ENCODE measurements at regions not wholly inside any gene's neighbourhood (a gene's known extent, or its start where the extent isn't known, plus 50 kb on each side); places are given as distances from the start of the nearest gene placed in this dataset.

GRCh38 chrX:5650904-5651303 is 577.8 kb downstream of the NLGN4X start:
- Histone ChIP-seq H3F3A (ENCODE audit: low read length, unreplicated experiment) (no peaks in the 10 kb centered on the region), H3K27ac (ENCODE audit: low read length) (no peak overlapping the region), H4K20me1 (ENCODE audit: low read length) (no peaks in the 10 kb centered on the region), H3K79me2 (ENCODE audit: low read length) (no peaks in the 10 kb centered on the region), H3K9me2 (replicated peaks; ENCODE audit: low read length) (no peaks in the 10 kb centered on the region), H3K9ac (ENCODE audit: low read length) (no peak overlapping the region), H3K36me3 (ENCODE audit: low read depth, low read length) (no peaks in the 10 kb centered on the region), H3K9me3 (ENCODE audit: low read length) (no peaks in the 10 kb centered on the region), H3K4me2 (ENCODE audit: low read length) (no peak overlapping the region), H2AFZ (ENCODE audit: low read length) (no peak overlapping the region), H3K4me1 (ENCODE audit: insufficient read depth, low read length) (no peaks in the 10 kb centered on the region), H3K4me3 (ENCODE audit: low read length) (no peak overlapping the region), H3K27me3 (ENCODE audit: low read length) (no peaks in the 10 kb centered on the region)
- DNase-seq (no peak), ATAC-seq (no peak)
- intact Hi-C loops (cut with micrococcal nuclease): no loop called here
- CTCF ChIA-PET: no interaction called here
- TF ChIP-seq EZH2 (IDR thresholded peaks at IDR 0.05; ENCODE audit: low read length, unreplicated experiment) (no peak), EZH2phosphoT487 (IDR thresholded peaks at IDR 0.05; ENCODE audit: borderline replicate concordance, low read length) (no peak)
- TF ChIP-seq, protein P1, sequence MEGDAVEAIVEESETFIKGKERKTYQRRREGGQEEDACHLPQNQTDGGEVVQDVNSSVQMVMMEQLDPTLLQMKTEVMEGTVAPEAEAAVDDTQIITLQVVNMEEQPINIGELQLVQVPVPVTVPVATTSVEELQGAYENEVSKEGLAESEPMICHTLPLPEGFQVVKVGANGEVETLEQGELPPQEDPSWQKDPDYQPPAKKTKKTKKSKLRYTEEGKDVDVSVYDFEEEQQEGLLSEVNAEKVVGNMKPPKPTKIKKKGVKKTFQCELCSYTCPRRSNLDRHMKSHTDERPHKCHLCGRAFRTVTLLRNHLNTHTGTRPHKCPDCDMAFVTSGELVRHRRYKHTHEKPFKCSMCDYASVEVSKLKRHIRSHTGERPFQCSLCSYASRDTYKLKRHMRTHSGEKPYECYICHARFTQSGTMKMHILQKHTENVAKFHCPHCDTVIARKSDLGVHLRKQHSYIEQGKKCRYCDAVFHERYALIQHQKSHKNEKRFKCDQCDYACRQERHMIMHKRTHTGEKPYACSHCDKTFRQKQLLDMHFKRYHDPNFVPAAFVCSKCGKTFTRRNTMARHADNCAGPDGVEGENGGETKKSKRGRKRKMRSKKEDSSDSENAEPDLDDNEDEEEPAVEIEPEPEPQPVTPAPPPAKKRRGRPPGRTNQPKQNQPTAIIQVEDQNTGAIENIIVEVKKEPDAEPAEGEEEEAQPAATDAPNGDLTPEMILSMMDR (conservative IDR thresholded peaks at IDR 0.05; ENCODE audit: low read depth, low read length): no peak
- no TSS peak for BruUV-seq (replicated peaks)
- POLR2A ChIA-PET (ENCODE audit: unreplicated experiment): no interaction called here

DNA sequence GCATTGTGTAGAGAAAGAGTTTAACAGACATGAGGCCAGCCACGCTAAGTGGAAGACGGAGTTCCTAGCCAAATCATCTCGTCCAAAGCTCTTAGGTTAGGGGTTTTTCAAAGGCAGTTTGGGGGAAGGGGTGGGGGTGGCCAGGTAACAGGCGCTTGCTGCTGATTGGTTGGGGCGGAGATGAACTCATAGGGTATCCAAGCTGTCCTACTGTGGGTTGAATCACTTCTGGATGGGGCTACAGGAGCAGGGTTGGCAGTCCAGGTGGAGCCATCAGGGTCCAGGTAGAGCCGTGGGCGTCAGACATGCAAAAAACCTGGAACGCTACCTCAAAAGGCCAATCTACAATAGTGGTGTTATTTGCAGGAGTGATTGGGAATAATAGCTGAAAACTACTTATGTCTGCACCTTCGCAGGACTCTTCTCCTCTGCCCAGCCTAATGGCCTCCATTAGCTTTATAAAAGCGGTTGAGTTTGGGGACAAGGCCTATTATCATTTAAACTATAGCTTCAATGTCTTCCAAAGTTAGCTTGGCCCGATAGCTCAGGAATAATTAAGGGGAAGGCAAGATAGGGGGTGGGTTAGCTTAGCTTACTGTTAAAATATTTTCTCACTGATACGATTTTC is 579.6 kb downstream of the NLGN4X start:
- Histone ChIP-seq H3K4me3 (ENCODE audit: low read length) (no peak overlapping the region), H3K27ac (ENCODE audit: low read length) (no peak overlapping the region), H3K4me1 (ENCODE audit: insufficient read depth, low read length) (no peaks in the 10 kb centered on the region), H3K27me3 (ENCODE audit: low read length) (no peaks in the 10 kb centered on the region), H3K9me3 (ENCODE audit: low read length) (no peaks in the 10 kb centered on the region), H2AFZ (ENCODE audit: low read length) (no peak overlapping the region), H3K36me3 (ENCODE audit: low read depth, low read length) (no peaks in the 10 kb centered on the region), H4K20me1 (ENCODE audit: low read length) (no peaks in the 10 kb centered on the region), H3K9me2 (replicated peaks; ENCODE audit: low read length) (no peaks in the 10 kb centered on the region), H3F3A (ENCODE audit: low read length, unreplicated experiment) (no peaks in the 10 kb centered on the region), H3K4me2 (ENCODE audit: low read length) (no peak overlapping the region), H3K9ac (ENCODE audit: low read length) (no peak overlapping the region), H3K79me2 (ENCODE audit: low read length) (no peaks in the 10 kb centered on the region)
- ATAC-seq (no peak), DNase-seq (no peak)
- POLR2A ChIA-PET (ENCODE audit: unreplicated experiment): no interaction called here
- BruUV-seq (replicated peaks): no TSS peak
- intact Hi-C loops (cut with micrococcal nuclease): no loop called here
- CTCF ChIA-PET: no interaction called here
- TF ChIP-seq EZH2 (IDR thresholded peaks at IDR 0.05; ENCODE audit: low read length, unreplicated experiment) (no peak), EZH2phosphoT487 (IDR thresholded peaks at IDR 0.05; ENCODE audit: borderline replicate concordance, low read length) (no peak)
- TF ChIP-seq, protein P1 (conservative IDR thresholded peaks at IDR 0.05; ENCODE audit: low read depth, low read length): no peak

GRCh38 chrX:5646818-5647217 is 581.8 kb downstream of the NLGN4X start:
- Histone ChIP-seq H3F3A (ENCODE audit: low read length, unreplicated experiment) (no peaks in the 10 kb centered on the region), H2AFZ (ENCODE audit: low read length) (no peak overlapping the region), H3K27ac (ENCODE audit: low read length) (no peak overlapping the region), H4K20me1 (ENCODE audit: low read length) (no peaks in the 10 kb centered on the region), H3K79me2 (ENCODE audit: low read length) (no peaks in the 10 kb centered on the region), H3K4me3 (ENCODE audit: low read length) (no peak overlapping the region), H3K36me3 (ENCODE audit: low read depth, low read length) (no peaks in the 10 kb centered on the region), H3K27me3 (ENCODE audit: low read length) (no peaks in the 10 kb centered on the region), H3K9ac (ENCODE audit: low read length) (no peak overlapping the region), H3K4me2 (ENCODE audit: low read length) (no peak overlapping the region), H3K9me2 (replicated peaks; ENCODE audit: low read length) (no peaks in the 10 kb centered on the region), H3K9me3 (ENCODE audit: low read length) (no peaks in the 10 kb centered on the region), H3K4me1 (ENCODE audit: insufficient read depth, low read length) (no peaks in the 10 kb centered on the region)
- ChIA-PET CTCF (no interaction called here), POLR2A (ENCODE audit: unreplicated experiment) (no interaction called here)
- intact Hi-C loops (cut with micrococcal nuclease): no loop called here
- no peak for TF ChIP-seq EZH2phosphoT487 (IDR thresholded peaks at IDR 0.05; ENCODE audit: borderline replicate concordance, low read length)
- no peak for TF ChIP-seq EZH2 (IDR thresholded peaks at IDR 0.05; ENCODE audit: low read length, unreplicated experiment)
- TF ChIP-seq, protein P1 (conservative IDR thresholded peaks at IDR 0.05; ENCODE audit: low read depth, low read length): no peak
- DNase-seq (no peak), ATAC-seq (no peak)
- no TSS peak for BruUV-seq (replicated peaks)
